IMR-90 (cell line): ENCODE measurements at regions not wholly inside any gene's neighbourhood (a gene's known extent, or its start where the extent isn't known, plus 50 kb on each side); places are given as distances from the start of the nearest gene placed in this dataset.

Experiments used
- ATAC-seq: fragments of 200-7000 bp; cut with Tn5 transposase; 2 replicates; pipeline ENCODE4 v1.9.1; 2020; ENCODE audit warnings: low read depth, mild to moderate bottlenecking, moderate library complexity
- BruUV-seq: library from RNA; stranded (reverse); fragments of 400-500 nt; replicated peaks from 2 replicates; lab custom pipeline; 2021; lab: Mats Ljungman, UMichigan
- CTCF ChIA-PET: fragments of 300-600 bp; formaldehyde crosslinking; extraction: SDS; loops from one replicate; lab custom pipeline; 2021; ENCODE audit warnings: antibody characterized with exemption; lab: Yijun Ruan, JAX
- POLR2A ChIA-PET: fragments of 300-600 bp; sonication (Branson Sonifier 250); formaldehyde crosslinking; loops from one replicate; lab custom pipeline; 2022; ENCODE audit warnings: antibody characterized with exemption; ENCODE audit not compliant: unreplicated experiment; lab: Charles Lee
- DNase-seq: peaks from one replicate; pipeline ENCODE4 v3.0.0; 2013
- H2AFZ ChIP-seq: replicated peaks from 2 replicates; pipeline ENCODE3; 2013; ENCODE audit warnings: low read length, mild to moderate bottlenecking; ENCODE audit not compliant: poor library complexity
- H2AK5ac ChIP-seq: 2 replicates; pipeline ENCODE4 v1.6.1; 2013; ENCODE audit warnings: low read depth, low read length, inconsistent platforms
- H2AK9ac ChIP-seq: replicated peaks from 2 replicates; pipeline ENCODE3; 2013; ENCODE audit warnings: mild to moderate bottlenecking, low read depth, low read length, moderate library complexity; ENCODE audit not compliant: poor library complexity
- H2BK120ac ChIP-seq: 2 replicates; pipeline ENCODE4 v1.6.1; 2013; ENCODE audit warnings: low read depth, low read length, inconsistent platforms
- H2BK15ac ChIP-seq: 3 replicates; pipeline ENCODE4 v1.6.1; 2013; ENCODE audit warnings: low read depth, low read length, inconsistent platforms
- H2BK20ac ChIP-seq: 2 replicates; pipeline ENCODE4 v1.6.1; 2013; ENCODE audit warnings: low read depth, mild to moderate bottlenecking, inconsistent platforms, low read length, moderate library complexity
- H2BK5ac ChIP-seq: 2 replicates; pipeline ENCODE4 v1.6.1; 2013; ENCODE audit warnings: mild to moderate bottlenecking, low read depth, low read length, inconsistent platforms; ENCODE audit not compliant: poor library complexity, severe bottlenecking
- H3K14ac ChIP-seq: replicated peaks from 2 replicates; pipeline ENCODE4 v1.6.1; 2013; ENCODE audit warnings: low read depth, low read length, inconsistent platforms
- H3K18ac ChIP-seq: 2 replicates; pipeline ENCODE4 v1.6.1; 2013; ENCODE audit warnings: low read depth, low read length, control low read depth
- H3K23ac ChIP-seq: 2 replicates; pipeline ENCODE4 v1.6.1; 2013; ENCODE audit warnings: low read depth, low read length, inconsistent platforms
- H3K27ac ChIP-seq: 2 replicates; pipeline ENCODE4 v1.5.1; 2013; ENCODE audit warnings: mild to moderate bottlenecking, control low read depth, low read length; ENCODE audit not compliant: insufficient read depth
- H3K27me3 ChIP-seq: 2 replicates; pipeline ENCODE4 v1.6.1; 2013; ENCODE audit warnings: low read length; ENCODE audit not compliant: control insufficient read depth, insufficient read depth
- H3K36me3 ChIP-seq: 2 replicates; pipeline ENCODE4 v1.6.1; 2013; ENCODE audit warnings: low read length, mixed read lengths; ENCODE audit not compliant: control insufficient read depth, insufficient read depth
- H3K4ac ChIP-seq: 2 replicates; pipeline ENCODE4 v1.6.1; 2013; ENCODE audit warnings: low read depth, low read length, inconsistent platforms
- H3K4me1 ChIP-seq: 2 replicates; pipeline ENCODE4 v1.6.1; 2013; ENCODE audit warnings: low read length, mixed read lengths; ENCODE audit not compliant: control insufficient read depth, insufficient read depth
- H3K4me2 ChIP-seq: 2 replicates; pipeline ENCODE4 v1.6.1; 2013; ENCODE audit warnings: low read depth, mild to moderate bottlenecking, control low read depth, low read length, moderate library complexity
- H3K4me3 ChIP-seq: 2 replicates; pipeline ENCODE4 v1.5.1; 2013; ENCODE audit warnings: low read depth, mild to moderate bottlenecking, control low read depth, low read length, moderate library complexity; ENCODE audit not compliant: insufficient read depth
- H3K56ac ChIP-seq: 2 replicates; pipeline ENCODE4 v1.6.1; 2013; ENCODE audit warnings: low read length, inconsistent platforms; ENCODE audit not compliant: insufficient read depth; ENCODE audit errors: extremely low read depth
- H3K79me1 ChIP-seq, 2 experiments: 2 replicates each; pipeline ENCODE4 v1.6.1; 2013; ENCODE audit warnings: low read length in 2 of 2, inconsistent platforms in 1 of 2, low read depth in 1 of 2
- H3K9ac ChIP-seq: 2 replicates; pipeline ENCODE4 v1.6.1; 2013; ENCODE audit warnings: low read depth, low read length, control low read depth
- H3K9me1 ChIP-seq: 2 replicates; pipeline ENCODE4 v1.6.1; 2013; ENCODE audit warnings: low read length, inconsistent platforms; ENCODE audit not compliant: insufficient read depth
- H3K9me3 ChIP-seq: 2 replicates; pipeline ENCODE4 v1.6.1; 2013; ENCODE audit warnings: low read length; ENCODE audit not compliant: control insufficient read depth, insufficient read depth
- H4K20me1 ChIP-seq: 2 replicates; pipeline ENCODE4 v1.6.1; 2013; ENCODE audit warnings: low read length, inconsistent platforms; ENCODE audit not compliant: insufficient read depth
- H4K5ac ChIP-seq: 2 replicates; pipeline ENCODE4 v1.6.1; 2013; ENCODE audit warnings: mild to moderate bottlenecking, low read depth, low read length, control low read depth
- H4K8ac ChIP-seq, 2 experiments: 2 replicates each; pipeline ENCODE4 v1.6.1; 2013; ENCODE audit warnings: low read depth in 2 of 2, low read length in 2 of 2, control low read depth in 1 of 2, inconsistent platforms in 1 of 2
- H4K91ac ChIP-seq: 2 replicates; pipeline ENCODE4 v1.6.1; 2013; ENCODE audit warnings: low read depth, low read length, inconsistent platforms; ENCODE audit not compliant: insufficient read depth
- NFE2L2 ChIP-seq: fragments of 150-350 bp; IDR thresholded peaks from 2 replicates; pipeline ENCODE4 v1.6.1; 2016; ENCODE audit warnings: low read depth, mild to moderate bottlenecking, low read length
- POLR2A ChIP-seq: IDR thresholded peaks from 2 replicates; pipeline ENCODE4 v1.6.1; 2012; ENCODE audit warnings: mild to moderate bottlenecking, low read depth, low read length
- WGBS, 2 experiments: methylation state at CpG; one replicate each; pipeline versions ENCODE4 v1.1.5 to v1.1.7; 2013; ENCODE audit warnings: missing lambda C conversion rate in 2 of 2; ENCODE audit not compliant: insufficient read length in 1 of 2; ENCODE audit errors: extremely low coverage in 2 of 2; 5-methylcytosine and 5-hydroxymethylcytosine counted together
- dilution Hi-C: fragments of 300-500 bp; cut with HindIII; formaldehyde crosslinking; loops from one replicate; pipeline ENCODE4 v1.14.3; 2018; ENCODE audit warnings: low sequenced_read_pairs; ENCODE audit not compliant: unreplicated experiment
- in situ Hi-C: fragments of 300-500 bp; cut with MboI; formaldehyde crosslinking; loops from 3 replicates; pipeline ENCODE4 v1.14.3; 2019; ENCODE audit warnings: low sequenced_read_pairs, inconsistent platforms, mixed read lengths
- intact Hi-C: fragments of 100-400 bp; cut with micrococcal nuclease; formaldehyde crosslinking; loops from 2 replicates; pipeline ENCODE4 v1.10.0; 2022
- TF ChIP-seq, protein P1 (sequence below): conservative IDR thresholded peaks from 2 replicates; pipeline ENCODE4 v1.5.1; 2012; ENCODE audit warnings: mild to moderate bottlenecking, low read depth, low read length, improper control_type of control experiment

DNA sequence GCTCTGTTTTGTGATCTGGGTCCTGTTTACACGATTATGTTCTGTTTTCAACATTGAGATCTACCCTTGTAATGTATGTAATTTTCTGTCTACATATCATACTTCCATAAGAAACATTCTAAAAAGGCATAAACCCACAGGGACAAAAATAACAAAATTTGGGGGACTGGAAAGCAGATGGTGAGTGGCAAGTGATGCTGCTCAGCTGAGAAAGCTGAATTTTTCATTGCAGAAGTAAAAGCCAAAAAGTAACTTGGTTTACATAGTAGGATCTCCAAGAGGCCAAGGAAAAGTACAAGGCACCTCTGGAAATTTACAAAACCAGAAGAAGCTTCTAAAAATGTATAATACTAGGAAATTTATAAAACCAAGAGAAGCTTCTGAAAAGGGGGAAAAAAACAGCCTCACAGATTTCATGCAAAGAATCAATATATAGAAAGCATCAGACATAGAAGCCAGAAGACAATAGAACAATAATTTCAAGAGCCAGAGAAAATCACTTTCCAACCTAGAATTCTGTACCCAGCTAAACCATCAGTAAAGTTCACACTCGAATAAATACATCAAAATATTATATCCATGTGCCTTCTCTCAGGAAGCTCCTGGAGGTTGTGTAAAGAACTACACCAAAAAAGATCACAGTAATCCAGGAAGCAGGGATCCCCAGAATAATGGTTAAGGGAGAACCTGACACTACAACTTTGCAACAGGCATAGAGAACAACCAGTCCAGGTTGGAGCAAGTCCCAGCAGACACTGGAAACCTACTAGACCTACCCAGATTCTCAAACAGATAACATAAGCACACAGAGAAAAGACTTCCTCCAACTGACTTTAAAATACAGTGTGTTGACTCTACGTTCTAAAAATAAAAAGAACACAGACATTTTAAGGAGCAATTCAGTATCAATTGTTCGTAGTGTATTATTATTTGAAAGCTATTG, 401.7 kb upstream of the HS6ST1 start:
- intact Hi-C loops, result no loop called here
- DNase-seq (no peak), ATAC-seq (no peak)
- no peaks in the 10 kb centered on the region for H3K36me3 ChIP-seq
- H3K27me3 ChIP-seq, result peaks cover 15% of the 10 kb centered on the region
- no peak overlapping the region for H4K91ac ChIP-seq
- no TSS peak for BruUV-seq
- no peaks in the 10 kb centered on the region for H3K9me1 ChIP-seq
- H2AFZ ChIP-seq, result no peak overlapping the region
- no peak overlapping the region for H3K4ac ChIP-seq
- no peak overlapping the region for H3K4me3 ChIP-seq
- H3K9me3 ChIP-seq, result no peaks in the 10 kb centered on the region
- ChIA-PET POLR2A (no interaction called here), CTCF (interaction anchor here (1.3 kb wide), 1 partner anchor 16 kb away, joined by 4 read pairs; no protein-coding TSS in a partner anchor)
- H3K79me1 ChIP-seq, result no peaks in the 10 kb centered on the region
- no peak overlapping the region for H2AK5ac ChIP-seq
- dilution Hi-C loops, result no loop called here
- TF ChIP-seq POLR2A, result no peak
- no peak for TF ChIP-seq NFE2L2
- TF ChIP-seq, protein P1, sequence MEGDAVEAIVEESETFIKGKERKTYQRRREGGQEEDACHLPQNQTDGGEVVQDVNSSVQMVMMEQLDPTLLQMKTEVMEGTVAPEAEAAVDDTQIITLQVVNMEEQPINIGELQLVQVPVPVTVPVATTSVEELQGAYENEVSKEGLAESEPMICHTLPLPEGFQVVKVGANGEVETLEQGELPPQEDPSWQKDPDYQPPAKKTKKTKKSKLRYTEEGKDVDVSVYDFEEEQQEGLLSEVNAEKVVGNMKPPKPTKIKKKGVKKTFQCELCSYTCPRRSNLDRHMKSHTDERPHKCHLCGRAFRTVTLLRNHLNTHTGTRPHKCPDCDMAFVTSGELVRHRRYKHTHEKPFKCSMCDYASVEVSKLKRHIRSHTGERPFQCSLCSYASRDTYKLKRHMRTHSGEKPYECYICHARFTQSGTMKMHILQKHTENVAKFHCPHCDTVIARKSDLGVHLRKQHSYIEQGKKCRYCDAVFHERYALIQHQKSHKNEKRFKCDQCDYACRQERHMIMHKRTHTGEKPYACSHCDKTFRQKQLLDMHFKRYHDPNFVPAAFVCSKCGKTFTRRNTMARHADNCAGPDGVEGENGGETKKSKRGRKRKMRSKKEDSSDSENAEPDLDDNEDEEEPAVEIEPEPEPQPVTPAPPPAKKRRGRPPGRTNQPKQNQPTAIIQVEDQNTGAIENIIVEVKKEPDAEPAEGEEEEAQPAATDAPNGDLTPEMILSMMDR, result peak; percentile 21; the same call in 1 of the 2 replicates
- no peak overlapping the region for H2AK9ac ChIP-seq
- no peak overlapping the region for H3K9ac ChIP-seq
- no peak overlapping the region for H3K4me2 ChIP-seq
- H3K18ac ChIP-seq, result no peak overlapping the region
- no peaks in the 10 kb centered on the region for H4K20me1 ChIP-seq
- no peak overlapping the region for H4K8ac ChIP-seq
- H3K56ac ChIP-seq, result no peak overlapping the region
- H3K23ac ChIP-seq, result no peak overlapping the region
- no CpG with 5 or more reads among the region's 4 CpGs for WGBS, 2 experiments
- H2BK5ac ChIP-seq, result no peak overlapping the region
- no peak overlapping the region for H2BK15ac ChIP-seq
- no peak overlapping the region for H3K27ac ChIP-seq
- no peaks in the 10 kb centered on the region for H3K4me1 ChIP-seq
- no peak overlapping the region for H2BK120ac ChIP-seq
- H2BK20ac ChIP-seq, result no peak overlapping the region
- no peak overlapping the region for H3K14ac ChIP-seq
- H4K5ac ChIP-seq, result no peak overlapping the region
- in situ Hi-C loops, result loop anchor here (10.0 kb wide), 1 partner anchor 396 kb away; no protein-coding TSS in a partner anchor
